Amniotic stem cell (primary cell): ENCODE measurements at regions not wholly inside any gene's neighbourhood (a gene's known extent, or its start where the extent isn't known, plus 50 kb on each side); places are given as distances from the start of the nearest gene placed in this dataset.
"Not testable (repeated sequence)": the region's sequence is repeated elsewhere in the genome, so short reads cannot be mapped to it uniquely, and the experiment has no call there.

Source experiments
- DNase-seq: peaks from one replicate; lab custom pipeline; 2025; lab: John Stamatoyannopoulos, UW

DNA sequence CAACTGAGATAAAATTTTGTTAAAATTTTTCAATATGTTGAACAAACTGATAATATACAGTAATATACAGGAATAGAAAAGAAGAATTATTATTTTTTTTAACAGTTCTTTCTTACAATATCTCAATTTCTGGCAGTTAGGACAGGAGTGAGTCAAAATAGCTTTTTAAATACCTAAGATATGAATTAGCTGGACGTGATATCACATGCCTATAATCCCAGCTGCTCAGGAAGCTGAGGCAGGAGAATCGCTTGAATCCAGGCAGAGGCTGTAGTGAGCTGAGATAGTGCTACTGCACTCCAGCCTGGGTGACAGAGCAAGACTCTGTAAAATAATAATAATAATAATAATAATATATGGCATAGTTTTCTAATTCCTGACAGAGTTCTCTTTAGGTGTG, 1039.3 kb downstream of the STPG2 start:
- DNase-seq = no peak

DNA sequence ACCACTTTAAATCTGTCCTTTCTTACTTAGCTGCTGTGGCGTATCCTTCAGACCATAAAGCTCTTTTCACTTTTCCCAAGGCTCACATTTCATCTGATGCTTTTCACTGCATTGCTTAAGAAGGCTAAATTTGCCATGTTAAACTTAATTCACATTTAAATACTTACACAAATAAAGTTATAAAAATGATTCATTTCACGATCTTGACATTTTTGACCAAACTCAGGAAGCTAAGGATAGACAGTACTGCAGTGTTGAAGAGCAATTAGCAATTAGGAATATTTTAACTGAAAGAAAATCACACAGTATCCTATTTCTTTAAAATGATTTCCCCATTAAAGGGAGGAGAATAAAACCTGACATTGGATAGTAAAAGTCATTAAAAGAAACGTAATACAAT, 1038.6 kb downstream of the STPG2 start:
- DNase-seq = no peak

DNA sequence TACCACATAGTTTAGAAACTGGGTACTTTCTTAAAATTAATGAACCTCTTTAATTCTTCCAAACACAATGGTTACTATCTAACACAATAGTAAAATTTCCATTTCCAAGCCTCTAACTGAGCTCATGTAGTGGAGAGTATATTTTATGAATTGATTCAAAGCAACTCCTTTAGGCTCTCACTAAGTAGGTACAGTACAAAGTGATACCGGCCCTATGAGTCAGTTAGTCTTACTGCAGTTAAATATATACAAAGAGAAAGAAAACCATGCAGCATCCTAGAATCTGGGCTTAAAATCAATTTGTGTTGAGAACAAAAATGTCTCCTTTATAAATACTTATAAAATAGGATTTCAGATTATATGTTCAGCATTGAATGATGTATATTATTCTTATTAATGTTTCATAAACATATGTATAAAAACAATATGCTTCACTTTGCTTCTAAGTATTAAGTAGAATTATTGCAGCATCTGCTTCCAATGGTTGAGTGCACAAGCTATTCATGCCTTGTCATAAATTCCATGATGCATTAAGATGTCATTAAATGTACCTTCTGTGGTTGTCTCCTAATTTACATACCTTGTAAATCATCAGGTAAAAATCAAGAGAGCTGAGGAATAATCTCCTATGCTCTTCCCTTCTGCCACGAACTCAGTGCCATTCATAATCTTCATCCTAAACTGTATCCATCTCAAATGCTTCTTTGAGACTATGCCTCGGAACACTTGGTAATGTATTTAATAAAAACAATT, 1037.8 kb downstream of the STPG2 start:
- no peak for DNase-seq

DNA sequence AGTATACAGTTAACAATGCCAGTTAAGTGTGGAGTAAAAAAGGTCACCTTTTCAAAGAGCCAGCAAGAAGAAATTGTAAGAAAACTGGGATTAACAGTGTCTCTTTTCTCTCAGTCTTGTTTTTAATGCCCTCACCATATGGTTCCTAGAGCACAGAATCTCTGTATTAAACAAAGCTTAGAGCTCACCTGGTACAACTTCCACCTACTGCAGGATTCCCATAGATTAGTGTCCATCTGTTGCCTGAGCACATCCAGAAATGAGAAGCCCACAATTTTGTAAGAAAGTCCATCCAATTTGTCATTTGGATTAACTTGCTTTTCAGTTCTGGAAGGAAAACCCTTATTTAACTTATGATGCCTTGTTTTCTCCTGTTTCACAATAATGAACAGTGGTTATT, 1037.1 kb downstream of the STPG2 start:
- no peak for DNase-seq

DNA sequence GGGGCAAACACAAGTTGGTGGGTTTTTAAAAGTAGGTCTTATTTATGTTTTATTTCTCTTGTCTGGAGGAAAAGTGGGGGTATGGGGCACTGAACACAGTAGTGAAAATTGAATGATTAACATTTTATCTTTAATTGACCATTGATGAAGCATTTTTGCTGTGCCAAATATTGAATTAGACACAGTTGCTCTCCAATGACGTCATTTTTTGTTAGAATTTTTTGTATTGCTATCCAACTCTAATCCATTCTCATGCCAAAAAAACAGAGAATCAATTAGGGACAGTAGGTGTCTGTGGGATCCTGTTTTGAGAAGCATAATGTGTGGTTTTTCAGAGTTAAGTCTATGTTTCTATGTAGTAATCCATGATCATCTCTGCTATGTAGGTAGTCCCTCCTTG, 1032.8 kb downstream of the STPG2 start:
- no peak for DNase-seq

DNA sequence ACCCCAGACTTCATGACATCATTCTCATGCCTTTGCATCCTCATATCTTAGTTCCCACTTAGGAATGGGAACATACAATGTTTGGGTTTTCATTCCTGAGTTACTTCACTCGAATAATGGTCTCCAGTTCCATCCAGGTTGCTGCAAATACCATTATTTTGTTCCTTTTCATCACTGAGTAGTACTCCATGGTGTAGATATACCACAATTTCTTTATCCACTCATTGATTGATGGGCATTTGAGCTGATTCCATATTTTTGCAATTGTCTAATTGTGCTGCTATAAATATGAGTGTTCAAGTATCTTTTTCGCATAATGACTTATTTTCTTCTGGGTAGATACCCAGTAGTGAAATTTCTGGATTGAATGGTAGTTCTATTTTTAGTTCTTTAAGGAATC, 1026.8 kb downstream of the STPG2 start:
- DNase-seq = no peak

DNA sequence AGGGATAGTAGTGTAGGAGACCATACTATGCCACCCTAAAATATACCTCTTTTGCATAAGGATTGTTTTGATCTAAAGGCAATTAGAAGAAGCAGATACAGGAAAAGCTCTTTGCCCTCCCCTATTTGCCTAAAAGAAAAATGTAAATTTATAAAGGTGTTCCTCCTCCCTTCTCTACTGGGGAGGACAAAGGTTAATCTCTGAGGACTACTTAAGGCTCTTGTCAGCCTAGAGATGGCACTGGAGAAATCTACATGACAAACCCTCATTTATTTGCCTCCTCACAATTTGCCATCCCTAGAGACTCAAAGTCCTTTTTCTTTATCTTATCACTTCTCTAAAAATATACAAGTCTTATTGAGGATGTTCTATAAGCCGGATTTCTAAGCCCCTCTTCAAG, 1021.8 kb downstream of the STPG2 start:
- no peak for DNase-seq

DNA sequence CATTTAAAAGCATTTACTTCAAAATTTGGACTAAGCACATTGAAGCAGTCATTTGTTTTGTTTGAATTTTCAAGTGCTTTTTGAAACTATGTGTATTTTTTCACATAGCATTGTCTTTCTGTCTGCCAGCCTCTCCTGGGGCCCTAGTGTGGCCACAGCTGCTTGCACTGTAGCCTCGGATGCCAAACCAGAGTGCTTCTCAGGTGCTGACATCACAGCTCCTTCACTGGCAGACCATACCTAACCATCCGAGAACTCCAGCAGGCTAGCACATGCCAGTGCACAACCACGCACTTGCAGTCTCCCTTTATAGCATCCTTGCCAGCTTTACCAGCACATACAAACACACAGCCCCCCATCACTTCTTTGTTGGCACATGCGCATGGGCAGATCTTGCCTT, 1019.7 kb downstream of the STPG2 start:
- DNase-seq = no peak

DNA sequence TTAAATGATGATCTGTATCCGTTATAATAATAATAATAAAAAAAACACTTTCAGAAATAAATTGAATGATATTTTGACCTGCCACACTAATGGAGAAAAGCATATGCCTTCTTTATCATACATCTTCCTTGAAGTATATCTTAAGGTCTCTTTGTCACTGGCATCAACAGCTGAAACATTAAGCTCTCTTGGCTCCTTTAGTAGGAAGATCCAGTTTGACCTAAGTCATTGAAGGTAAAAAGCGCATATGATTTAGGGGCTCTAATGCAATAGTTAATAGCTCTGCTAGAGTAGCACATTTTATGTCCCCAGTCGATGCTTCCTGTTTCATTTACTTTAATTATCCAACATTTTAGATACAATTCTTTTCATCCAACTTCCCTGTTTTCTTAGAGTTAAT, 1010.8 kb downstream of the STPG2 start:
- no peak for DNase-seq

DNA sequence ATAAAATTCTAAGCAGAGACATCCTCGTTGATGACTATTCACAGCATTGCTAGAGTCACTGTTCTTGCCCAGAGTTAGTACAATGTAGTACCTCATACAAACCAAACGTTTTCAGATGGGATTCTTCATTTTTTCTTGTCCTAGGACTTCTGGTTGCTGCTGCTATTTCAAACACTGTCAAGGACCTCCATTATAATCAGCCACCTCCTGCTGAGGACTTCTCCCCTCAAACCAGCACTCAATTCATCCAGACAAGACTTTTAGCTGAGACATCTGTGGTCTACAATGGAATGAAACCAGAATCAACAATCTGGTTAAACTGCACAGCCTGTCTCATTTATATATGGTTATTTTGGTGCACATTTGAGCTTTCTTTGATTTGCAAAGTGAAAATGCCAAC, 1008.8 kb downstream of the STPG2 start:
- no peak for DNase-seq

DNA sequence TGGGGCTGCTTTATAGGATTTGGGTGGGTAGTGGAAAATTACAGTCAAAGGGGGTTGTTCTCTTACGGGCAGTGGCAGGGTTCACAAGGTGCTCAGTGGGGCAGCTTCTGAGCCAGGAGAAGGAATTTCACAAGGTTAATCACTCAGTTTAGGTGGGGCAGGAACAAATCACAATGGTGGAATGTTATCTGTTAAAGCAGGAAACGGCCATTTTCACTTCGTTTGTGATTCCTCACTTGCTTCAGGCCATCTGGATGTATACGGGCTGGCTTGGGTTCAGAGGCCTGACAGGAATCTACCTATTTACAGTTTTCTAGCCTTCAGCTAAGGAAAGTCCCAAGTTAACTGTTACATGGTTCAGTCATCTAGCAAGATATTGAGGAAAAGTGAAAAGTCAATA, 1003.5 kb downstream of the STPG2 start:
- no peak for DNase-seq

DNA sequence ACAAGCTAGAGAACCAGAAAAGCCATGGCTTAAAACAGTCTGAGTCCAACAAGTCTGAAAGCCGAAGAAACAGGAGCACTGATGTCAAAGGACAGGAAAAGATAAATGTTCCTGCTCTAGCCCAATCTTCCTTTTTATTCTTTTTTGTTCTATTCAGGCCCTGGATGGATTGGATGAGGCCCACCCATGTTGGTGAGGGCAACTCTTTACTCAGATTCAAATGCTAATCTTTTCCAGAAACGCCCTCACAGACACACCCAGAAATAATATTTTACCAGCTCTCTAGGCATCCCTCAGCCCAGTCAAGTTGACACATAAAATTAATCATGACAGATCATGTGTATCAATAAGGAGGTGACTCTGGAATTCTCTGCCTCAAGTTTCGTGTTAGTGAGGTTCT, 1002.7 kb downstream of the STPG2 start:
- no peak for DNase-seq

DNA sequence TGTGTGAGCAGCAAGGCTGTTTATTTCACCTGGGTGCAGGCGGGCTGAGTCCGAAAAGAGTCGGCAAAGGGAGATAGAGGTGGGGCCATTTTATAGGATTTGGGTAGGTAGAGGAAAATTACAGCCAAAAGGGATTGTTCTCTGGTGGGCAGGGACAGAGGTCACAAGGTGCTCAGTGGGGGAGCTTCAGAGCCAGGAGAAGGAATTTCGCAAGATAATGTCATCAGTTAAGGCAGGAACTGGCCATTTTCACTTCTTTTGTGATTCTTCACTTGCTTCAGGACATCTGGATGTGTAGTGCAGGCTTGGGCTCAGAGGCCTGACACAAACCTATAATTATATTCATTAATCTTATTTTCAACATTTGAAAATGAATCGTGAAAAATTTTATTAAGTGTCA, 1001.9 kb downstream of the STPG2 start:
- DNase-seq = not testable (repeated sequence)

DNA sequence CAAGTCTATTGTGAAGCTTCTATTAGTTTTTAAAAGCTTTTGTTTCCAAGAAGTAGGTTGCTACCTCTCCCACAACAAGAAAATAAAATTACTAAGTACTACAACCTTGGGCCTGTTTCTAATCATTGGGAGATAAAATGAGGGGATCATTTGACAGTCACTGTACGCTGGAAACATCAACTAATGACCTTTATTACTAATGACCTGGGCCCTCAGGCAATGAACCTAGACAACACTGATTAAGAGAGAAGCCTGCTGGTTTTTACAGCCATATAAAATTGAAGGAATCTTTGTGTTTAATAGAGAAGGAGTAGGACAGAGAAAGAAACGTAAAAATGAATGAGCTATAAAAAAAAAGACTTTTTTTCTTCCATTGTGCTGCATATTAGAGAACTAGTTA, 1000.9 kb downstream of the STPG2 start:
- no peak for DNase-seq

DNA sequence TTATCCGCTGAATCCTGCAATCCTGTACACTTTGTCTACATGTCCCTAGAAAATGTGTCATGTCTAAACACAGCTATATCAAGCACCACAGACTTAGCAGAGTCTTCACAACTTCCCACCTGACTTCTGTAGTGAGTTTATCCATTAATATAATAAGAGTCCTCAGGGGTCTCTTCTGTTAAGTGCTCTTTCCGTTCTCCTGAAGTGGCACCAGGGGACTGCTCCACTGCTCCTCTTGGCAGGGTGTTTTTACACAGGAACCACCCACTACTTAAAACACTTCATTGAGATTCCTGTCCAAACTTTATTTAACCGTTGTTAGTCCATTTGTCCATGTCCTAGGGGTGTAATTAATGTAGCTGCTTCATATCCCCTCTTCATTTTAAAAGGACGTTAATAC, 1000.4 kb downstream of the STPG2 start:
- DNase-seq = no peak

DNA sequence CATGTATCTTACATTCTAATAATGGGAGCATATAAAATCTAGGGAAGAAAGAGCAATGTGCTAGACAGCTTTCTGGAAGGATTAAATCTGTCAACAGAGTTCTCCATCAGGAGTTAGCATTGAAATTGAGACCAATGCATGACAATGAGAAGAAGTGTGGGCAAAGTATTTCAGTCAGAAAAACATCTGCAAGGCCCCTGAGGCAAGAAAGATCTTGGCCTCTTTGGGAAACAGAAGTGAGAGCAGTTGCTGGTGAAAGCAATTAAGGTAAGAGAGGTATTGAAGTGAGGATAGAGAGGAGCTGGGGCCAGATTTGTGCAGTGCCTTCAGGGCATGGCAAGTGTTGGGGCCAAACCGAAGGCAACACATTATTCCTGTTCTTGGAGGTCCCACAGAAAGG, 999.1 kb downstream of the STPG2 start:
- no peak for DNase-seq

DNA sequence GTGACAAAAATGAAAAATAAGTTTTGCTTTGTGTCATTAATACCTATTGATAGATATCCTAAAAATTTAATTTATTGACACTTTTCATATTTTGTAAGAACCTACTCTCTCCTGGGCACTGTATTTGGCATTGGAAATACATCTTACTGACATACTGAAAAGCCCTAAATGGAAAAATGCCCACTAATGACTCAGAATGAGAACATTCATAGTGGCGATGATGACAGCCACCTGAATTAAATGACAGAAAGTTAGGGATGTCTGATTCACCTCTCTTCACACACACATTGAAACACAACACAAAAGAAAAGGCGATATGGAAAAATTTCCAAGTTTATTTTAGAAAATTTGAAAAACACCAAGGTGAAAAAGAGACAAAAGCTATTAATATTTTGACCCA, 992.3 kb downstream of the STPG2 start:
- no peak for DNase-seq

DNA sequence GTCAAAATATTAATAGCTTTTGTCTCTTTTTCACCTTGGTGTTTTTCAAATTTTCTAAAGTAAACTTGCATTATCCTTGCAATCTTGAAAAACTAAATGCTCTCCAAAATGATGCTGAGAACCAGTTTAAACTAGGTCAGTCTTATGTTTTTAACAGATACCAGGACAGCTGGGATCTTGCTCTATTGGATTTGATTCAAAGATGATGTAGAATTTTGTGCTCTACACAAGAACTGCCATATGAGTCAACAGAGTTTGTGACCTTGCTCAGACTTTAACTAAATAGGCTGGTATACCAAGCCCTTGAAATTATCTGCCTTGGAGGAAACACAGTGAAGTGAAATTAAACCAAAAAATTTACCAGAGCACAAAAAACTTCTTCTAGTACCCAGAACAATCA, 991.1 kb downstream of the STPG2 start:
- no peak for DNase-seq

DNA sequence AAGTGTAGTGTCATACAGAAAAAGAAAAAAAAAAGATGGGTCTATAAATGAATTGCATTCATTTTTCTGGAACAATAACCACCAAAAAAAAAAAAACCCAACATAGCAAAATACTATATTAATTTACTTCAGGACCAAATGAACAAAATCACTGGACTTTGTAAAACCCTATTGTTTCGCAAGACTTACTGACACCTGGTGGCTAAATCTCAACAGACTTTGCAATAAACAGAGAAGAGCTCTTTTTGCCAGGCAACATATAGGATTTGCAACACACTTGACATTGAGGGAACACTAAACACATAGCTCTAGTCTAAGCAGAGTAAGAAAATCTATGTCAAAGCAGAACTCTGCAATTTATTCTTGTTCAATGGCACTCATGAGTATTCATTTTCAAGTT, 990.2 kb downstream of the STPG2 start:
- DNase-seq = no peak

DNA sequence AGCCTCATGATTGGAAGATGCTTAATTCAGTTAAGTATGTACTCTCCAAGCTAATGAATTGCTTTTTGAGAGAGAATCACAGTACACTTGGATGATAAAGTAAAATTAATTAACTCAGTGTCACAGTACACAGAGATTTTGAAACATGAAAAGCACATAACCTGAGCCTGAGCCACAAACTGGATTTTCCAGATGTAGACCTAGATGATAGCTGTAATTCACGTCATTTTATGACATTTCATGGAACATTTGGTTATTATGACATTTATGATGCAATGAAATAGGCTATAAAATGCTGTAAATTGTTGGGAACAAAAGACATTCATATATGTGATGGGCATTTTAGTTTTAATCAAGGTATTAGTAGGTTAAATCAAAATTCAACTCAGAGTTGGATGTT, 983.7 kb downstream of the STPG2 start:
- no peak for DNase-seq

DNA sequence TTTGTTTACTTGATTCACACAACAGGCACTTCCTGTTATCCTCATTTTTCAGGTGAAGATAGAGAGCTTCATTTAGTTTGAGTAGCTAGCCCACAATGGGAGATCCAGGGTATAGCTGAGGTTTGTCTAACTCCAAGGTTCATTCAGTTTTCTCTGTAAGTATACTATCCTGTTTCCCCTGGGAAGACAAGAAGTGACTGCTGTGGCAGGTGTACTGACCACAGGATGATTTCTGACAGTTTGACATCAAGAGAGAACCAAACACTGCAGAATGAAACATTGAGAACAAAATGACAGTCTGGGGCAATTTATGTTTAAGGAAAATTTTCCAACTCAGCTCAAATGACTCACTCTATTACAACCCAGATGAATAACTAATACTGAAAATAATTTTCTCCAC, 958.0 kb downstream of the STPG2 start:
- no peak for DNase-seq

DNA sequence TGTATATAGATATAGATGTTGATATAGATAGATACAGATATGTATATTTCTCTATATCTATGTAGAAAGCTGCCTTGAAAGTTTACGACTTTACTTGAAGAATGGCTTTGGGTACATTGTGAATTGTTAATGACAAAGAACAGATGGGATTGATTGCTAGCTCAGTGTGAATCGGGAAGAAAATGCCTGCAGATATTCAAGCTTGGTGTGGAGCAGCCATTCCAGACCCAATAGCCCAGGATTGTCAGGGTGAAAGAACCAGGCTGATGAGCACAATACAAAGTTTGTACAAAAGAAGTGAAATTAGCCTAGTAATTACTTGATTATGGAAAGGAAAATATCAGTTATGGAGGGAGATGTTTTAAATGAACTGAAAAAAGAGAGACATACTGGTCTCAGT, 946.2 kb downstream of the STPG2 start:
- no peak for DNase-seq

DNA sequence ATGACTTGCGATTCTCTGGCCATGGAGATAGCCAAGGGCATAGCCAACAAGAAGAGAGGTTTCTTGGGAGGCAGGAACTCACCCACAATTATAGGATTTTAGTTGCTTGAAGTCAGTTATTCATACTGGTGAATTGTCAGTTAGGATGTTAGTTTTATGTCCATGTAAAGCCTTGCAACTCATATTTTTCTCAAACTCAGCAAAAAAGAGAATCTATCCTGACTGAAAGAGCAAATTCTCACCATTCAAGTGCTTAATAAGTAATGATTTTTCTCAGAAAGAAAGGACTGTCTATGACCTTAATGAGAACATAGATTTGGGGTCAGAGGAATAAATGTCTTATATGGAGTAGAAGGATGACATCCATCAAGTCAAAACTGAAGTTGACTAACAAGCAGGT, 934.5 kb downstream of the STPG2 start:
- no peak for DNase-seq

DNA sequence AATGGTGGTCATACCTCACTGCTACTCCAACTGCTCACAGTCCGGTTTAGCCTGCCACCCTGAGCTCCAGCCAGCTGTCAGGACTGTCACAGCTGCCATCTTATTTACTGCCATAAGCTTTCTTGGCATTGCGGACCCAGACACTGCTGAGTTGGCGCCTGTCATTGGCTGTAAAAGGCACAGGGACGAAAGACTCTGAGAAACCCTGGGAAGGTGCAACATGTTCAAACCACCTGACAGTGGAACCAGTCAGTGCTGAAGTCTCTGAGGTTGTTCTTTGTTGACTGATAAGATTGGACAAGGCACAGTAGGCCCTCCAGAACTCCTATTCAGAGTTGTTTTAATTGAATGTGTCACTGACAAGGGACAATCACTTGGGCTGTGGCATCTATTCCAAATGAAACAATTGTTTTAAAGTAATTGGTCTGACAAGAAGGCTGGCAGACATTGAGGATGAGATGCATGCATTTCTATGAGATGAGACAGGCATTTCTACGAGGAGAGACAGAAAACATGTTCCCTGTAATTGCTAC, 927.8 kb downstream of the STPG2 start:
- DNase-seq = no peak
